CD4-positive, CD25-positive, alpha-beta regulatory T cell (primary cell): ENCODE measurements at regions not wholly inside any gene's neighbourhood (a gene's known extent, or its start where the extent isn't known, plus 50 kb on each side); places are given as distances from the start of the nearest gene placed in this dataset.

Experiments
- ATAC-seq, 2 donors: fragments of 150-1000 bp; cut with Tn5 transposase; one replicate each; pipeline ENCODE4 v1.10.0; 2021; ENCODE audit warnings: low read depth in 2 of 2, moderate number of reproducible peaks in 2 of 2, moderate library complexity in 1 of 2
- DNase-seq, 3 donors: peaks; one replicate each; pipeline versions ENCODE4 v3.0.0 to v3.0.0-alpha.2; 2012 to 2022; ENCODE audit warnings: mixed read lengths in 1 of 3
- H3K27ac ChIP-seq: one replicate; pipeline ENCODE4 v1.7.0; 2013; ENCODE audit warnings: mild to moderate bottlenecking, low read length; ENCODE audit not compliant: insufficient read depth, poor library complexity, severe bottlenecking
- H3K27me3 ChIP-seq: one replicate; pipeline ENCODE4 v1.7.0; 2013; ENCODE audit warnings: low read length; ENCODE audit not compliant: control insufficient read depth, insufficient read depth
- H3K36me3 ChIP-seq: one replicate; pipeline ENCODE4 v1.7.0; 2013; ENCODE audit warnings: mild to moderate bottlenecking, low read length, moderate library complexity; ENCODE audit not compliant: control insufficient read depth, insufficient read depth
- H3K4me1 ChIP-seq: 2 replicates; pipeline ENCODE4 v1.7.0; 2013; ENCODE audit warnings: mild to moderate bottlenecking, low read length; ENCODE audit not compliant: insufficient read depth, control insufficient read depth, poor library complexity, severe bottlenecking
- H3K4me3 ChIP-seq: one replicate; pipeline ENCODE4 v1.7.0; 2013; ENCODE audit warnings: low read depth, mild to moderate bottlenecking, low read length, moderate library complexity
- H3K9me3 ChIP-seq, 2 experiments: 1 replicate in 1 of 2; 2 replicates in 1 of 2; pipeline ENCODE4 v1.7.0; 2013; ENCODE audit warnings: low read length in 2 of 2, mild to moderate bottlenecking in 1 of 2, moderate library complexity in 1 of 2; ENCODE audit not compliant: control insufficient read depth in 2 of 2
- H3K27ac Mint-ChIP-seq, 3 donors: one replicate each; pipeline ENCODE4 v1.8.0; 2020 to 2022; ENCODE audit warnings: mild to moderate bottlenecking in 3 of 3, mixed read lengths in 3 of 3, moderate library complexity in 2 of 3
- H3K27me3 Mint-ChIP-seq: one replicate; pipeline ENCODE4 v1.8.0; 2022; ENCODE audit warnings: mild to moderate bottlenecking, mixed read lengths
- H3K36me3 Mint-ChIP-seq: one replicate; pipeline ENCODE4 v1.8.0; 2020; ENCODE audit warnings: mixed read lengths
- H3K4me1 Mint-ChIP-seq, 4 donors: one replicate each; pipeline ENCODE4 v1.8.0; 2020 to 2022; ENCODE audit warnings: mixed read lengths in 4 of 4, mild to moderate bottlenecking in 1 of 4
- H3K4me3 Mint-ChIP-seq, 4 donors: one replicate each; pipeline ENCODE4 v1.8.0; 2020 to 2022; ENCODE audit warnings: mild to moderate bottlenecking in 4 of 4, mixed read lengths in 4 of 4, moderate library complexity in 3 of 4
- H3K9me3 Mint-ChIP-seq, 7 donors: one replicate each; pipeline ENCODE4 v1.8.0; 2020 to 2022; ENCODE audit warnings: mixed read lengths in 7 of 7, mild to moderate bottlenecking in 3 of 7, moderate library complexity in 2 of 7

GRCh38 chr7:68203251-68203650 lies 1206.6 kb downstream of the TYW1 start:
- Histone ChIP-seq H3K9me3 (peaks cover 0 to 15% of the 10 kb centered on the region in 2 experiments), H3K27me3 (no peaks in the 10 kb centered on the region), H3K4me3 (no peak overlapping the region), H3K4me1 (no peaks in the 10 kb centered on the region), H3K36me3 (no peaks in the 10 kb centered on the region), H3K27ac (no peak overlapping the region)
- DNase-seq (no peak), ATAC-seq (no peak)
- Mint-ChIP-seq H3K4me1 (no peaks in the 10 kb centered on the region), H3K27ac (no peak overlapping the region), H3K9me3 (peaks cover 3 to 43% (median 11%) of the 10 kb centered on the region in 7 donors), H3K4me3 (peak overlapping the region in 1 of 4 donors; percentile 36), H3K36me3 (no peaks in the 10 kb centered on the region), H3K27me3 (no peaks in the 10 kb centered on the region)

- Histone ChIP-seq H3K36me3 (no peaks in the 10 kb centered on the region), H3K9me3 (peaks cover 0 to 15% of the 10 kb centered on the region in 2 experiments), H3K27ac (no peak overlapping the region), H3K27me3 (no peaks in the 10 kb centered on the region), H3K4me1 (no peaks in the 10 kb centered on the region), H3K4me3 (no peak overlapping the region)
- no peak for ATAC-seq
- Mint-ChIP-seq H3K27ac (peak overlapping the region in 1 of 3 donors; percentile 30), H3K36me3 (no peaks in the 10 kb centered on the region), H3K27me3 (no peaks in the 10 kb centered on the region), H3K9me3 (peaks cover 3 to 35% (median 14%) of the 10 kb centered on the region in 7 donors), H3K4me3 (no peak overlapping the region), H3K4me1 (no peaks in the 10 kb centered on the region)
- no peak for DNase-seq
Measured at GRCh38 chr7:68205826-68206225, 1209.2 kb downstream of the TYW1 start.

- H3K27ac ChIP-seq: no peak overlapping the region
- no peak overlapping the region for H3K4me3 ChIP-seq
- H3K36me3 Mint-ChIP-seq: no peaks in the 10 kb centered on the region
- H3K27me3 Mint-ChIP-seq: no peaks in the 10 kb centered on the region
- H3K36me3 ChIP-seq: no peaks in the 10 kb centered on the region
- H3K9me3 ChIP-seq: peaks cover 0 to 15% of the 10 kb centered on the region in 2 experiments
- no peak overlapping the region for H3K4me3 Mint-ChIP-seq
- no peaks in the 10 kb centered on the region for H3K27me3 ChIP-seq
- peaks cover 3 to 31% (median 13%) of the 10 kb centered on the region in 7 donors for H3K9me3 Mint-ChIP-seq
- H3K27ac Mint-ChIP-seq: no peak overlapping the region
- no peaks in the 10 kb centered on the region for H3K4me1 ChIP-seq
- DNase-seq: no peak
- no peak for ATAC-seq
- H3K4me1 Mint-ChIP-seq: no peaks in the 10 kb centered on the region
Measured at GRCh38 chr7:68206946-68207485, 1210.4 kb downstream of the TYW1 start.

- H3K27ac Mint-ChIP-seq: no peak overlapping the region
- peaks cover 0 to 15% of the 10 kb centered on the region in 2 experiments for H3K9me3 ChIP-seq
- H3K36me3 ChIP-seq: no peaks in the 10 kb centered on the region
- no peak for ATAC-seq
- H3K9me3 Mint-ChIP-seq: peaks cover 3 to 32% (median 13%) of the 10 kb centered on the region in 7 donors
- H3K4me1 ChIP-seq: no peaks in the 10 kb centered on the region
- no peak for DNase-seq
- H3K27me3 Mint-ChIP-seq: no peaks in the 10 kb centered on the region
- H3K4me3 ChIP-seq: no peak overlapping the region
- no peaks in the 10 kb centered on the region for H3K27me3 ChIP-seq
- no peaks in the 10 kb centered on the region for H3K36me3 Mint-ChIP-seq
- no peaks in the 10 kb centered on the region for H3K4me1 Mint-ChIP-seq
- H3K4me3 Mint-ChIP-seq: no peak overlapping the region
- H3K27ac ChIP-seq: no peak overlapping the region
Measured at GRCh38 chr7:68207676-68208075, 1211.0 kb downstream of the TYW1 start.

- Mint-ChIP-seq H3K27me3 (no peaks in the 10 kb centered on the region), H3K36me3 (no peaks in the 10 kb centered on the region), H3K4me1 (no peaks in the 10 kb centered on the region), H3K27ac (no peak overlapping the region), H3K9me3 (peaks cover 3 to 27% (median 7%) of the 10 kb centered on the region in 7 donors), H3K4me3 (no peak overlapping the region)
- no peak for DNase-seq
- Histone ChIP-seq H3K4me1 (no peaks in the 10 kb centered on the region), H3K4me3 (no peak overlapping the region), H3K27me3 (no peaks in the 10 kb centered on the region), H3K27ac (no peak overlapping the region), H3K9me3 (peaks cover 0 to 15% of the 10 kb centered on the region in 2 experiments), H3K36me3 (no peaks in the 10 kb centered on the region)
- no peak for ATAC-seq
Measured at GRCh38 chr7:68209486-68209885, 1212.9 kb downstream of the TYW1 start.

- no peaks in the 10 kb centered on the region for H3K27me3 ChIP-seq
- H3K9me3 ChIP-seq: peaks cover 0 to 3% of the 10 kb centered on the region in 2 experiments
- no peak overlapping the region for H3K4me3 ChIP-seq
- no peak overlapping the region for H3K4me3 Mint-ChIP-seq
- H3K27me3 Mint-ChIP-seq: no peaks in the 10 kb centered on the region
- no peaks in the 10 kb centered on the region for H3K36me3 ChIP-seq
- no peak overlapping the region for H3K27ac Mint-ChIP-seq
- H3K36me3 Mint-ChIP-seq: no peaks in the 10 kb centered on the region
- no peaks in the 10 kb centered on the region for H3K4me1 ChIP-seq
- no peaks in the 10 kb centered on the region for H3K4me1 Mint-ChIP-seq
- peaks cover 3 to 20% (median 6%) of the 10 kb centered on the region in 7 donors for H3K9me3 Mint-ChIP-seq
- DNase-seq (no peak), ATAC-seq (no peak)
- no peak overlapping the region for H3K27ac ChIP-seq
Measured at GRCh38 chr7:68213838-68214237, 1217.2 kb downstream of the TYW1 start.

- Histone ChIP-seq H3K4me1 (no peaks in the 10 kb centered on the region), H3K36me3 (no peaks in the 10 kb centered on the region), H3K9me3 (peaks cover 2 to 10% of the 10 kb centered on the region in 2 experiments), H3K27me3 (no peaks in the 10 kb centered on the region), H3K4me3 (no peak overlapping the region), H3K27ac (no peak overlapping the region)
- no peaks in the 10 kb centered on the region for H3K27me3 Mint-ChIP-seq
- no peak overlapping the region for H3K4me3 Mint-ChIP-seq
- ATAC-seq (no peak), DNase-seq (no peak)
- no peak overlapping the region for H3K27ac Mint-ChIP-seq
- no peaks in the 10 kb centered on the region for H3K36me3 Mint-ChIP-seq
- H3K9me3 Mint-ChIP-seq: peaks cover 0 to 14% (median 6%) of the 10 kb centered on the region in 7 donors
- no peaks in the 10 kb centered on the region for H3K4me1 Mint-ChIP-seq
Measured at GRCh38 chr7:68216051-68216450, 1219.4 kb downstream of the TYW1 start.

GRCh38 chr7:68217426-68217825 lies 1220.8 kb downstream of the TYW1 start:
- Mint-ChIP-seq H3K9me3 (peaks cover 0 to 11% (median 6%) of the 10 kb centered on the region in 7 donors), H3K4me1 (no peaks in the 10 kb centered on the region), H3K27ac (no peak overlapping the region), H3K36me3 (no peaks in the 10 kb centered on the region), H3K4me3 (no peak overlapping the region), H3K27me3 (no peaks in the 10 kb centered on the region)
- no peak overlapping the region for H3K4me3 ChIP-seq
- H3K4me1 ChIP-seq: no peaks in the 10 kb centered on the region
- no peak for DNase-seq
- no peaks in the 10 kb centered on the region for H3K27me3 ChIP-seq
- no peak overlapping the region for H3K27ac ChIP-seq
- ATAC-seq: no peak
- H3K36me3 ChIP-seq: no peaks in the 10 kb centered on the region
- H3K9me3 ChIP-seq: peaks cover 2 to 10% of the 10 kb centered on the region in 2 experiments
